Prostate gland (tissue), 2 donors: ENCODE measurements at regions not wholly inside any gene's neighbourhood (a gene's known extent, or its start where the extent isn't known, plus 50 kb on each side); places are given as distances from the start of the nearest gene placed in this dataset.

Source experiments
- POLR2A ChIP-seq: fragments of 450-650 bp; IDR thresholded peaks from one replicate; pipeline ENCODE4 v1.6.1; 2016; ENCODE audit warnings: antibody characterized with exemption, mild to moderate bottlenecking
- POLR2AphosphoS5 ChIP-seq: sonication (generic); formaldehyde crosslinking; IDR thresholded peaks from one replicate; pipeline ENCODE4 v1.6.1; 2017; ENCODE audit warnings: antibody characterized with exemption
- TF ChIP-seq, protein P1 (sequence below), 4 experiments: fragments of 200-600 bp in 2 of 4; fragments of 450-650 bp in 2 of 4; sonication (generic) in 2 of 4; IDR thresholded peaks; 1 replicate in 3 of 4; 2 replicates in 1 of 4; pipeline ENCODE4 v1.5.1; 2016 to 2019; ENCODE audit warnings: antibody characterized with exemption in 4 of 4, mild to moderate bottlenecking in 2 of 4, moderate library complexity in 2 of 4

DNA sequence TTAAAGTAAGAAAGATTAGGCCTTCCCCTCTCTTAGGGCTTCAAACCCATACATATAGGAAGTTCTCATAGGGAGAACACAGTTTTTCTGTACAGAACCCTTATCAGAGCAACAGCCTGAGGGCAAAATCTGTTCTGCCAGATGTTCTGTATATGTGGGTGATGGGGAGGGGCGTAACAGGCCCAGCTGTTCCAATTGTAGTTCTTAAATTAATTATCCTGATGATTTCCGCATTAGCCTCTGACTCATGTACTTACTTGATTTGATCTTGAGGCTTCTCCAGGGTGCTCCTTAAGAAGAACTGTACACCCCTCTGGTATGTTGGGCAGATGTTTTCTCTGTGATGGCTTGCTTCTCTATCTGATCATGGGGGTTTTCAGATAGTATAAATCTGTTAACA is 123.1 kb upstream of the C11orf87 start:
- TF ChIP-seq, protein P1, sequence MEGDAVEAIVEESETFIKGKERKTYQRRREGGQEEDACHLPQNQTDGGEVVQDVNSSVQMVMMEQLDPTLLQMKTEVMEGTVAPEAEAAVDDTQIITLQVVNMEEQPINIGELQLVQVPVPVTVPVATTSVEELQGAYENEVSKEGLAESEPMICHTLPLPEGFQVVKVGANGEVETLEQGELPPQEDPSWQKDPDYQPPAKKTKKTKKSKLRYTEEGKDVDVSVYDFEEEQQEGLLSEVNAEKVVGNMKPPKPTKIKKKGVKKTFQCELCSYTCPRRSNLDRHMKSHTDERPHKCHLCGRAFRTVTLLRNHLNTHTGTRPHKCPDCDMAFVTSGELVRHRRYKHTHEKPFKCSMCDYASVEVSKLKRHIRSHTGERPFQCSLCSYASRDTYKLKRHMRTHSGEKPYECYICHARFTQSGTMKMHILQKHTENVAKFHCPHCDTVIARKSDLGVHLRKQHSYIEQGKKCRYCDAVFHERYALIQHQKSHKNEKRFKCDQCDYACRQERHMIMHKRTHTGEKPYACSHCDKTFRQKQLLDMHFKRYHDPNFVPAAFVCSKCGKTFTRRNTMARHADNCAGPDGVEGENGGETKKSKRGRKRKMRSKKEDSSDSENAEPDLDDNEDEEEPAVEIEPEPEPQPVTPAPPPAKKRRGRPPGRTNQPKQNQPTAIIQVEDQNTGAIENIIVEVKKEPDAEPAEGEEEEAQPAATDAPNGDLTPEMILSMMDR (IDR thresholded peaks at IDR 0.05), result no peak
- TF ChIP-seq POLR2AphosphoS5, result no peak
- no peak for TF ChIP-seq POLR2A
